Mucosa of rectum (tissue), 2 donors: ENCODE measurements at regions not wholly inside any gene's neighbourhood (a gene's known extent, or its start where the extent isn't known, plus 50 kb on each side); places are given as distances from the start of the nearest gene placed in this dataset.

Experiments used
- H3K27ac ChIP-seq, 2 donors: one replicate each; pipeline ENCODE4 v1.7.0; 2013; ENCODE audit warnings: inconsistent platforms in 2 of 2, low read depth in 2 of 2, low read length in 2 of 2
- H3K27me3 ChIP-seq, 2 donors: one replicate each; pipeline ENCODE4 v1.7.0; 2013; ENCODE audit warnings: low read length in 2 of 2; ENCODE audit not compliant: control insufficient read depth in 2 of 2, insufficient read depth in 2 of 2
- H3K36me3 ChIP-seq, 2 donors: one replicate each; pipeline ENCODE4 v1.7.0; 2013; ENCODE audit warnings: low read length in 2 of 2; ENCODE audit not compliant: control insufficient read depth in 2 of 2, insufficient read depth in 2 of 2
- H3K4me1 ChIP-seq, 2 donors: one replicate each; pipeline ENCODE4 v1.7.0; 2013; ENCODE audit warnings: low read length in 2 of 2, mild to moderate bottlenecking in 1 of 2; ENCODE audit not compliant: control insufficient read depth in 2 of 2, insufficient read depth in 2 of 2
- H3K4me3 ChIP-seq, 2 donors: one replicate each; pipeline ENCODE4 v1.7.0; 2013; ENCODE audit warnings: low read length in 2 of 2
- H3K9ac ChIP-seq, 2 donors: one replicate each; pipeline ENCODE4 v1.7.0; 2013; ENCODE audit warnings: low read length in 2 of 2, low read depth in 1 of 2, mild to moderate bottlenecking in 1 of 2
- H3K9me3 ChIP-seq, 2 donors: one replicate each; pipeline ENCODE4 v1.7.0; 2013; ENCODE audit warnings: low read length in 2 of 2; ENCODE audit not compliant: control insufficient read depth in 2 of 2
- donor health status: healthy.
- donor health status: Normal muscosa, but diverticular disease.

DNA sequence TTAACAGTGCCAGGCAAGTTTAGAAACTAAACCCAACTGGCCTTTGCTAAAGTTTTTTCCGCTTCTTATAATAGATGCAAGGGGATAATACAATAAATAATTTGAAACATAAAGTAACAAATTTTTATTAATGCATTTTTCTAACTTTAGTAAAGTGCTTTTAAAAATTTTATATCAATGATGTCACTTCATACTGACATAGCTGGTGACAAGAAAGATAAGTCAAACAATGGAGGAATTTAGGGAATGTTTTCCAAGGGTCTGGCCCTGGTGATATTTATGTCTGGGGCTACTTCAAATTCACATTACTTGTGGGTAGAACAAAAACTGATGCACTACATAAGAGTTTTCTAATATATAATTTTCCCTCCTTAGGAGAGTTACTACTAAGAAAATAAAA lies 61.2 kb upstream of the CBLN2 start:
- H3K36me3 ChIP-seq = no peaks in the 10 kb centered on the region
- H3K27me3 ChIP-seq = no peaks in the 10 kb centered on the region
- no peak overlapping the region for H3K4me3 ChIP-seq
- no peaks in the 10 kb centered on the region for H3K9me3 ChIP-seq
- no peak overlapping the region for H3K27ac ChIP-seq
- no peak overlapping the region for H3K9ac ChIP-seq
- no peaks in the 10 kb centered on the region for H3K4me1 ChIP-seq

DNA sequence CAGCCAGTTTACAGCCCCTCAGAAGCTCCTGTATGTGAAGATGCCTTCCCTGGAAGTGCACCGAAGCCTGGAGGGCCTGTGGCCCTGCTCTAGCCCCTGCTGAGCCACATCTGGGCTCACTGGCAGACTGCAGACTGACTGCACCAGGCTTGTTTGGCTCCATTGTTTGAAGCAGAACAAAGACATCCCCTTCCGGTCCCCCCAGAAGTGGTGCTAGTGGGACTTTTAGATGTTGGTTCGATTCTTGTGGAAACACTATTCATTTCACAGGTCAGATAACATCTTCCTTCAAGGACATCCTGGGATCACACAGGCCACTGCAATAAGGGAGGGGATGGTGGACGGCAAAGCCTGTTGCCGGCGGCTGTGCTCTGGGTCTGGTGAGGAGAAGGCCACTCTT lies 57.8 kb upstream of the CBLN2 start:
- H3K9ac ChIP-seq = no peak overlapping the region
- no peak overlapping the region for H3K27ac ChIP-seq
- H3K9me3 ChIP-seq = no peaks in the 10 kb centered on the region
- no peak overlapping the region for H3K4me3 ChIP-seq
- H3K36me3 ChIP-seq = no peaks in the 10 kb centered on the region
- H3K27me3 ChIP-seq = peaks cover 0 to 3% of the 10 kb centered on the region in 2 donors
- no peaks in the 10 kb centered on the region for H3K4me1 ChIP-seq

DNA sequence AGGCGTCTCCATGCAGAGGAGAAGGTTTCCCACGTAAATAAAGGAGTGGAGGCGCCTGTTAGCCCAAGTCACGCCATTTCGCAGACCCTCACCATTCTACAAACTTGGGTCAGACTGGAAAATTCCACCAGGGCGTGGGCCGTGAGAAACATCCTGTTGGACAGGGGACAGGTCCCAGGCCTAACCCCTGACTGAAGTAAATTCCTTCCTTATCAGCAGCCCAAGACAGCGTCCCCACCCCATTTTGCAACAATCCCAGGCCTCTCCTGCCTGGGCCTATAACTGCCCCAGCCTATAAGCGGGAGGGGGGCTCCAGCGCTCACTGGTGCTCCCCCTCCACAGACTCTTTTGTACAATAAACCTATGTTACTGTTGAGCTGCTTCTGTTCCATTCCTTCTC lies 57.3 kb upstream of the CBLN2 start:
- no peaks in the 10 kb centered on the region for H3K36me3 ChIP-seq
- H3K4me3 ChIP-seq = no peak overlapping the region
- no peak overlapping the region for H3K27ac ChIP-seq

More for the DNA sequence above, 57.3 kb upstream of the CBLN2 start:
- no peaks in the 10 kb centered on the region for H3K9me3 ChIP-seq
- no peak overlapping the region for H3K9ac ChIP-seq
- H3K27me3 ChIP-seq = peaks cover 0 to 3% of the 10 kb centered on the region in 2 donors
- H3K4me1 ChIP-seq = no peaks in the 10 kb centered on the region
